ENCODE measurements at regions not wholly inside any gene's neighbourhood (a gene's known extent, or its start where the extent isn't known, plus 50 kb on each side); places are given as distances from the start of the nearest gene placed in this dataset.

GRCh38 chr5:173454361-173454735, 126.1 kb upstream of the STC2 start:
- no peak overlapping the region for H3K4me3 ChIP-seq (ENCODE audit: low read length)
- no peak for DNase-seq
- no peaks in the 10 kb centered on the region for H3K4me1 ChIP-seq (ENCODE audit: control insufficient read depth, insufficient read depth, low read length)
- WGBS (ENCODE audit: insufficient coverage, low lambda C conversion rate): no CpG with 5 or more reads among the region's 4 CpGs
- H3K9me3 ChIP-seq (ENCODE audit: control insufficient read depth, low read depth, low read length): no peaks in the 10 kb centered on the region
- H3K27me3 ChIP-seq (ENCODE audit: control insufficient read depth, insufficient read depth, low read length): no peaks in the 10 kb centered on the region
- H3K27ac ChIP-seq (ENCODE audit: low read length): no peak overlapping the region
- no peaks in the 10 kb centered on the region for H3K36me3 ChIP-seq (ENCODE audit: control insufficient read depth, insufficient read depth, low read length)

- WGBS (ENCODE audit: insufficient coverage, low lambda C conversion rate): no CpG with 5 or more reads among the region's 4 CpGs
- Histone ChIP-seq H3K36me3 (ENCODE audit: control insufficient read depth, insufficient read depth, low read length) (no peaks in the 10 kb centered on the region), H3K4me1 (ENCODE audit: control insufficient read depth, insufficient read depth, low read length) (no peaks in the 10 kb centered on the region), H3K9me3 (ENCODE audit: control insufficient read depth, low read depth, low read length) (no peaks in the 10 kb centered on the region), H3K27ac (ENCODE audit: low read length) (no peak overlapping the region), H3K27me3 (ENCODE audit: control insufficient read depth, insufficient read depth, low read length) (peaks cover 6% of the 10 kb centered on the region), H3K4me3 (ENCODE audit: low read length) (no peak overlapping the region)
- no peak for DNase-seq
Observed at GRCh38 chr5:173453167-173453566, 125.0 kb upstream of the STC2 start.

DNA sequence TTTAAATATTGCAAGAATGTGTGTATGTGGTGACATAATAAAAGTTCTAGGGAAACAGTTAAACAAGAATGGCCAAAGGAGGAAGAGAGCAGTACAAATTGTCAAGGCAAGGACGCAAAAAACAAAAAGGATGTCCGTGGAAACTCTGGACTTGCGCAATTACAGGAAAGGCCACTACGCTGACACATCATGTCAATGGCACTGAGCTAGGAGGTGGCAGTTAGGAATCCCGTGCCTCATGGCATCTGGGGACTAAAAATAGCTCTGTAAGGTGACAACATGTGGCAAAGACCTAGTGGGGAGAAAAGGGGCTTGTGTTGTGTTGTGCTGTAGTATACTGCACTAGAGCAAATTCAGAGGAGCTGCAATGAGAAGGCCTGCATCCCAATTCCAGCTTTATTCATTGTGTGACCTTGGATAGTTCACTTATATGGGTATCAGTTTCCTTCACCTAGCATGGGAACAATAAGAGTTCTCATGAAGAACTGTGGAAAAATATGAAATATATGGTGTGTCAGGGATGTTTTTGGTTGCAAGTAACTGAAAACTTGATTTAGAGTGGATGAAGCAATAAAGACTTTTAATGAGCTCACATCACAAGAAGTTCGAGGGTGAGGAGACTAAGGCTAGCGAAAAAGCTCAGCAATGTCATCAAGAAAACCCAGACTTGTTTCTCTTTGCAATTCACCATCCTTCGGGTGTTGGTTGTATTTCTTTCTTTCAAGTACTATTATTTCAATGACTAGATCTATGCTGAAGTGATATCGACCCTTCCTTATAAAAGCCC, 124.1 kb upstream of the STC2 start:
- H3K9me3 ChIP-seq (ENCODE audit: control insufficient read depth, low read depth, low read length): no peaks in the 10 kb centered on the region
- H3K36me3 ChIP-seq (ENCODE audit: control insufficient read depth, insufficient read depth, low read length): no peaks in the 10 kb centered on the region
- no peaks in the 10 kb centered on the region for H3K4me1 ChIP-seq (ENCODE audit: control insufficient read depth, insufficient read depth, low read length)
- no peak overlapping the region for H3K4me3 ChIP-seq (ENCODE audit: low read length)
- no CpG with 5 or more reads among the region's 9 CpGs for WGBS (ENCODE audit: insufficient coverage, low lambda C conversion rate)
- H3K27ac ChIP-seq (ENCODE audit: low read length): no peak overlapping the region
- no peak for DNase-seq
- H3K27me3 ChIP-seq (ENCODE audit: control insufficient read depth, insufficient read depth, low read length): peaks cover 6% of the 10 kb centered on the region

DNA sequence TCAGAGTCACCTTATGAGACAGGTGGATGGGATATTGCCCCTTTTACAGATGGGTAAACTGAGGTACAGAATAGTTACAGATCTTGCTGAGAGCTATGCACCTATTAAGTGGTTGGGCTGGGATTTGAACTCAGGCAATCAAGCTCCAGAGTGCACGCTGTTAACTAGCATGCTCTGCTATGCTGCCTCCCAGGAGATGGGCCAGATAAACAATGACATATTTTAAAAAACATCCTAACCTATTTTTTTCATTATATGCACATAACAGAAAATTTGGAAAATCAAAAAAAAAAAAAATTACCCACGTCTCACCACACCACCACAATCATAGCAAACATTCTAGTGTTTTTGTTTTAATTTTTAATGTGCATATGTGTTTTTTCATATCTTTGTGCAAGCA, 123.4 kb upstream of the STC2 start:
- peaks cover 6% of the 10 kb centered on the region for H3K27me3 ChIP-seq (ENCODE audit: control insufficient read depth, insufficient read depth, low read length)
- H3K4me1 ChIP-seq (ENCODE audit: control insufficient read depth, insufficient read depth, low read length): no peaks in the 10 kb centered on the region
- H3K4me3 ChIP-seq (ENCODE audit: low read length): no peak overlapping the region
- no peaks in the 10 kb centered on the region for H3K36me3 ChIP-seq (ENCODE audit: control insufficient read depth, insufficient read depth, low read length)
- no CpG with 5 or more reads among the region's 2 CpGs for WGBS (ENCODE audit: insufficient coverage, low lambda C conversion rate)
- no peak overlapping the region for H3K27ac ChIP-seq (ENCODE audit: low read length)
- H3K9me3 ChIP-seq (ENCODE audit: control insufficient read depth, low read depth, low read length): no peaks in the 10 kb centered on the region
- DNase-seq: no peak

GRCh38 chr5:173451031-173451430, 122.8 kb upstream of the STC2 start:
- no CpG with 5 or more reads among the region's 5 CpGs for WGBS (ENCODE audit: insufficient coverage, low lambda C conversion rate)
- Histone ChIP-seq H3K27me3 (ENCODE audit: control insufficient read depth, insufficient read depth, low read length) (peaks cover 6% of the 10 kb centered on the region), H3K4me3 (ENCODE audit: low read length) (no peak overlapping the region), H3K27ac (ENCODE audit: low read length) (no peak overlapping the region), H3K9me3 (ENCODE audit: control insufficient read depth, low read depth, low read length) (no peaks in the 10 kb centered on the region), H3K4me1 (ENCODE audit: control insufficient read depth, insufficient read depth, low read length) (no peaks in the 10 kb centered on the region), H3K36me3 (ENCODE audit: control insufficient read depth, insufficient read depth, low read length) (no peaks in the 10 kb centered on the region)
- no peak for DNase-seq

- no peak for DNase-seq
- Histone ChIP-seq H3K36me3 (ENCODE audit: control insufficient read depth, insufficient read depth, low read length) (no peaks in the 10 kb centered on the region), H3K4me1 (ENCODE audit: control insufficient read depth, insufficient read depth, low read length) (no peaks in the 10 kb centered on the region), H3K27me3 (ENCODE audit: control insufficient read depth, insufficient read depth, low read length) (peaks cover 6% of the 10 kb centered on the region), H3K9me3 (ENCODE audit: control insufficient read depth, low read depth, low read length) (no peaks in the 10 kb centered on the region), H3K27ac (ENCODE audit: low read length) (no peak overlapping the region), H3K4me3 (ENCODE audit: low read length) (no peak overlapping the region)
- WGBS (ENCODE audit: insufficient coverage, low lambda C conversion rate): 72% methylated on average over 4 of the region's 7 CpGs
Observed at GRCh38 chr5:173450188-173450587, 122.0 kb upstream of the STC2 start.

- H3K27ac ChIP-seq (ENCODE audit: low read length): no peak overlapping the region
- H3K4me3 ChIP-seq (ENCODE audit: low read length): no peak overlapping the region
- DNase-seq: no peak
- no peaks in the 10 kb centered on the region for H3K9me3 ChIP-seq (ENCODE audit: control insufficient read depth, low read depth, low read length)
- H3K4me1 ChIP-seq (ENCODE audit: control insufficient read depth, insufficient read depth, low read length): no peaks in the 10 kb centered on the region
- WGBS (ENCODE audit: insufficient coverage, low lambda C conversion rate): no CpG with 5 or more reads among the region's 6 CpGs
- H3K27me3 ChIP-seq (ENCODE audit: control insufficient read depth, insufficient read depth, low read length): peaks cover 6% of the 10 kb centered on the region
- no peaks in the 10 kb centered on the region for H3K36me3 ChIP-seq (ENCODE audit: control insufficient read depth, insufficient read depth, low read length)
Observed at GRCh38 chr5:173448856-173449255, 120.6 kb upstream of the STC2 start.

DNA sequence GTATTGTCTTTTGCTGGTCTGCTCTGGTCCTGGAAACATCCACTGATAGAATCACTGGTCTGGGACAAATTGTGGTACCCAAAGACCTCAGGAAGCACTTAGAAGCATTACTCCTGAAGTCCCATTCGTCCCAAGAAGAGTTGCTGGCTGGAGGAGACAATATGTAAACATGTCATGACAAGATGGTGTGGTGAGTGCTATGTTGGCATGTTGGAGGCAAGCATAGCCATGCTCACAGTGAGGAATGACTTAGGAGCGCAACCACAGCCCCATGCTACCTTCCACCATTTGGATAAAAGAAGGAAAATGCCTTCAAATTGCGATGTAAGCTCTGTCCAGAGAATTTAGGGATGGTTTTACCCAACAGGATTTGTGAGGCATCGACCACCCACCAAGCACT, 115.8 kb upstream of the STC2 start:
- H3K27ac ChIP-seq (ENCODE audit: low read length): no peak overlapping the region
- H3K27me3 ChIP-seq (ENCODE audit: control insufficient read depth, insufficient read depth, low read length): peaks cover 8% of the 10 kb centered on the region
- 93% methylated on average over 3 of the region's 4 CpGs for WGBS (ENCODE audit: insufficient coverage, low lambda C conversion rate)
- no peaks in the 10 kb centered on the region for H3K9me3 ChIP-seq (ENCODE audit: control insufficient read depth, low read depth, low read length)
- no peaks in the 10 kb centered on the region for H3K36me3 ChIP-seq (ENCODE audit: control insufficient read depth, insufficient read depth, low read length)
- no peaks in the 10 kb centered on the region for H3K4me1 ChIP-seq (ENCODE audit: control insufficient read depth, insufficient read depth, low read length)
- no peak overlapping the region for H3K4me3 ChIP-seq (ENCODE audit: low read length)
- DNase-seq: no peak

- no peaks in the 10 kb centered on the region for H3K4me1 ChIP-seq (ENCODE audit: control insufficient read depth, insufficient read depth, low read length)
- H3K4me3 ChIP-seq (ENCODE audit: low read length): no peak overlapping the region
- H3K27me3 ChIP-seq (ENCODE audit: control insufficient read depth, insufficient read depth, low read length): peaks cover 3% of the 10 kb centered on the region
- no peaks in the 10 kb centered on the region for H3K9me3 ChIP-seq (ENCODE audit: control insufficient read depth, low read depth, low read length)
- DNase-seq: no peak
- 20% methylated on average over 1 of the region's 4 CpGs for WGBS (ENCODE audit: insufficient coverage, low lambda C conversion rate)
- H3K36me3 ChIP-seq (ENCODE audit: control insufficient read depth, insufficient read depth, low read length): no peaks in the 10 kb centered on the region
- H3K27ac ChIP-seq (ENCODE audit: low read length): no peak overlapping the region
Observed at GRCh38 chr5:173441053-173441628, 112.9 kb upstream of the STC2 start.

DNA sequence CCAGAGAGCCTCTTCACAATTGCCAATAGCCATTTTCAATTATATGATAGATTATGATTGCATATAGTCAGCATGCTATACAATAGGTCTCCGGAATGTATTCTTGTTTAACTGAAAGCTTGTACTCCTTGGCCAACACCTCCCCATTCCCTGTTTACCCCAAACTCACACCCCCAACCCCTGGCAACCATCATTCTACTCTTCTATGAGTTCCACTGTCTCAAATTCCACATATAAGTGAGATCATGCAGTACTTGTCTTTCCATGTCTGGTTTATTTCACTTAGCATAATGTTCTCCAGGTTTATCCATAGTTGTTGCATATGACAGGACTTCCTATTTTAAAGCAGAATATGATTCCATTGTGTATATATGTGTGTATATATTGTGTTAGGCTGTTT, 110.7 kb upstream of the STC2 start:
- DNase-seq: no peak

GRCh38 chr5:173435447-173435846, 107.2 kb upstream of the STC2 start:
- H3K4me3 ChIP-seq (ENCODE audit: low read length): no peak overlapping the region
- H3K27me3 ChIP-seq (ENCODE audit: control insufficient read depth, insufficient read depth, low read length): no peaks in the 10 kb centered on the region
- H3K27ac ChIP-seq (ENCODE audit: low read length): no peak overlapping the region
- 60% methylated on average over 1 of the region's 15 CpGs for WGBS (ENCODE audit: insufficient coverage, low lambda C conversion rate)
- no peak for DNase-seq
- no peaks in the 10 kb centered on the region for H3K36me3 ChIP-seq (ENCODE audit: control insufficient read depth, insufficient read depth, low read length)
- H3K9me3 ChIP-seq (ENCODE audit: control insufficient read depth, low read depth, low read length): no peaks in the 10 kb centered on the region
- H3K4me1 ChIP-seq (ENCODE audit: control insufficient read depth, insufficient read depth, low read length): no peaks in the 10 kb centered on the region

More for the DNA sequence above, 110.7 kb upstream of the STC2 start:
- Histone ChIP-seq H3K4me3 (ENCODE audit: low read length) (no peak overlapping the region), H3K27me3 (ENCODE audit: control insufficient read depth, insufficient read depth, low read length) (peaks cover 3% of the 10 kb centered on the region), H3K36me3 (ENCODE audit: control insufficient read depth, insufficient read depth, low read length) (no peaks in the 10 kb centered on the region), H3K4me1 (ENCODE audit: control insufficient read depth, insufficient read depth, low read length) (no peaks in the 10 kb centered on the region), H3K27ac (ENCODE audit: low read length) (no peak overlapping the region), H3K9me3 (ENCODE audit: control insufficient read depth, low read depth, low read length) (no peaks in the 10 kb centered on the region)
- no CpG with 5 or more reads among the region's 1 CpG for WGBS (ENCODE audit: insufficient coverage, low lambda C conversion rate)

Data from large intestine (tissue), 3 donors.